Gastroesophageal sphincter (tissue), 3 donors: ENCODE measurements at regions not wholly inside any gene's neighbourhood (a gene's known extent, or its start where the extent isn't known, plus 50 kb on each side); places are given as distances from the start of the nearest gene placed in this dataset.

Experiments
- EP300 ChIP-seq: sonication (generic); formaldehyde crosslinking; IDR thresholded peaks from one replicate; pipeline ENCODE4 v1.6.1; 2017; ENCODE audit warnings: antibody characterized with exemption, mild to moderate bottlenecking
- POLR2A ChIP-seq, 2 donors: fragments of 450-650 bp; IDR thresholded peaks; one replicate each; pipeline ENCODE4 v1.6.1; 2017; ENCODE audit warnings: antibody characterized with exemption in 2 of 2, mild to moderate bottlenecking in 2 of 2, moderate library complexity in 1 of 2
- TF ChIP-seq, protein P1 (sequence below), 4 experiments: fragments of 200-600 bp in 2 of 4; fragments of 450-650 bp in 2 of 4; sonication (generic) in 1 of 4; IDR thresholded peaks; one replicate each; pipeline ENCODE4 v1.5.1; 2017 to 2019; ENCODE audit warnings: antibody characterized with exemption in 4 of 4, mild to moderate bottlenecking in 2 of 4, moderate library complexity in 2 of 4

DNA sequence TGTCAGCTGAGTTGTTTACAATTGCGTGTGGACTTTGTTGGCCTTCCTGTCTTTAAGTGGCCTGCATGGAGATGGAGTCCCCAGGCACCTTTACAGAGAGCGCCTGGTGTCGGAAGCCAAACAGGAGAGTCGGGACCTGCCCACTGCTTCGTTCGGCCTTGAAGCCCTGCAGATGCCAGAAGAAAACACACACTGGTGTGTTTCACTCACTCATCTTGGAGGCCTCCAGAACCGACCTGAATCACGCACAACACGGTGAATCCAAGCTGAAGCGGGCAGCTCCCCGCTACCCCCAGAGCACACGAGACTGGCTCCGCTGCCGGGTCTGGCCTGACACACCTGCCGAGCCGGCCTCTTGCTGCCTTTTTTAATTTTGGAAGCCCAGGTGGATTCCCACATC, 419.4 kb upstream of the IRX4 start:
- TF ChIP-seq, protein P1, sequence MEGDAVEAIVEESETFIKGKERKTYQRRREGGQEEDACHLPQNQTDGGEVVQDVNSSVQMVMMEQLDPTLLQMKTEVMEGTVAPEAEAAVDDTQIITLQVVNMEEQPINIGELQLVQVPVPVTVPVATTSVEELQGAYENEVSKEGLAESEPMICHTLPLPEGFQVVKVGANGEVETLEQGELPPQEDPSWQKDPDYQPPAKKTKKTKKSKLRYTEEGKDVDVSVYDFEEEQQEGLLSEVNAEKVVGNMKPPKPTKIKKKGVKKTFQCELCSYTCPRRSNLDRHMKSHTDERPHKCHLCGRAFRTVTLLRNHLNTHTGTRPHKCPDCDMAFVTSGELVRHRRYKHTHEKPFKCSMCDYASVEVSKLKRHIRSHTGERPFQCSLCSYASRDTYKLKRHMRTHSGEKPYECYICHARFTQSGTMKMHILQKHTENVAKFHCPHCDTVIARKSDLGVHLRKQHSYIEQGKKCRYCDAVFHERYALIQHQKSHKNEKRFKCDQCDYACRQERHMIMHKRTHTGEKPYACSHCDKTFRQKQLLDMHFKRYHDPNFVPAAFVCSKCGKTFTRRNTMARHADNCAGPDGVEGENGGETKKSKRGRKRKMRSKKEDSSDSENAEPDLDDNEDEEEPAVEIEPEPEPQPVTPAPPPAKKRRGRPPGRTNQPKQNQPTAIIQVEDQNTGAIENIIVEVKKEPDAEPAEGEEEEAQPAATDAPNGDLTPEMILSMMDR (IDR thresholded peaks at IDR 0.05) = no peak
- TF ChIP-seq EP300 (no peak), POLR2A (IDR thresholded peaks at IDR 0.05) (no peak)
